SK-N-SH treated with all-trans-retinoic acid at 6 μM for 48 hours (cell line): ENCODE measurements at regions not wholly inside any gene's neighbourhood (a gene's known extent, or its start where the extent isn't known, plus 50 kb on each side); places are given as distances from the start of the nearest gene placed in this dataset.

Experiments used
- ATAC-seq: fragments of 200-7000 bp; cut with Tn5 transposase; 3 replicates; pipeline ENCODE4 v1.9.1; 2020; ENCODE audit warnings: mild to moderate bottlenecking, moderate library complexity
- ARNTL ChIP-seq: fragments of 450-650 bp; formaldehyde crosslinking; IDR thresholded peaks from 2 replicates; pipeline ENCODE4 v1.5.0; 2020; ENCODE audit warnings: low read depth, mild to moderate bottlenecking, moderate library complexity, borderline replicate concordance
- BACH2 ChIP-seq: fragments of 250-450 bp; sonication (Bioruptor Pico); IDR thresholded peaks from 2 replicates; pipeline ENCODE4 v1.9.0; 2021; ENCODE audit warnings: mild to moderate bottlenecking, borderline replicate concordance
- CREB5 ChIP-seq: fragments of 250-450 bp; sonication (Bioruptor Pico); IDR thresholded peaks from 2 replicates; pipeline ENCODE4 v1.5.1; 2020; ENCODE audit warnings: low read depth, mild to moderate bottlenecking, moderate library complexity
- CSDC2 ChIP-seq: fragments of 250-450 bp; sonication (Bioruptor Pico); IDR thresholded peaks from 2 replicates; pipeline ENCODE4 v1.5.0; 2020; ENCODE audit warnings: mild to moderate bottlenecking, moderate library complexity
- CSRNP3 ChIP-seq: fragments of 250-450 bp; sonication (Bioruptor Pico); IDR thresholded peaks from 2 replicates; pipeline ENCODE4 v1.5.1; 2021; ENCODE audit warnings: mild to moderate bottlenecking, moderate library complexity
- ESRRG ChIP-seq: fragments of 250-450 bp; sonication (Bioruptor Pico); IDR thresholded peaks from 2 replicates; pipeline ENCODE4 v1.6.1; 2021; ENCODE audit warnings: mild to moderate bottlenecking
- GLIS3 ChIP-seq: fragments of 250-450 bp; sonication (Bioruptor Pico); IDR thresholded peaks from 2 replicates; pipeline ENCODE4 v1.5.0; 2020; ENCODE audit warnings: mild to moderate bottlenecking, moderate library complexity
- ISL1 ChIP-seq: fragments of 250-450 bp; sonication (Bioruptor Pico); IDR thresholded peaks from 2 replicates; pipeline ENCODE4 v2.1.2; 2022; ENCODE audit warnings: mild to moderate bottlenecking, moderate library complexity
- OSR1 ChIP-seq: fragments of 250-450 bp; sonication (Bioruptor Pico); IDR thresholded peaks from 2 replicates; pipeline ENCODE4 v1.8.0; 2022; ENCODE audit warnings: moderate library complexity, mild to moderate bottlenecking, inconsistent platforms
- PATZ1 ChIP-seq: fragments of 250-450 bp; sonication (Bioruptor Pico); IDR thresholded peaks from 2 replicates; pipeline ENCODE4 v1.8.0; 2020; ENCODE audit warnings: mild to moderate bottlenecking, moderate library complexity, borderline replicate concordance
- POU6F1 ChIP-seq: fragments of 250-450 bp; sonication (Bioruptor Pico); IDR thresholded peaks from 2 replicates; pipeline ENCODE4 v1.8.0; 2021; ENCODE audit warnings: low read depth, mild to moderate bottlenecking, moderate library complexity, borderline replicate concordance
- PPARA ChIP-seq: fragments of 250-450 bp; sonication (Bioruptor Pico); IDR thresholded peaks from 2 replicates; pipeline ENCODE4 v1.5.0; 2020; ENCODE audit warnings: mild to moderate bottlenecking, borderline replicate concordance
- TCF4 ChIP-seq: fragments of 250-450 bp; sonication (Bioruptor Pico); IDR thresholded peaks from 2 replicates; pipeline ENCODE4 v1.8.0; 2021; ENCODE audit warnings: mild to moderate bottlenecking, moderate library complexity, borderline replicate concordance
- TOX ChIP-seq: fragments of 250-450 bp; sonication (Bioruptor Pico); IDR thresholded peaks from 2 replicates; pipeline ENCODE4 v1.8.0; 2021; ENCODE audit warnings: mild to moderate bottlenecking, moderate library complexity, borderline replicate concordance
- TSHZ2 ChIP-seq: fragments of 250-450 bp; sonication (Bioruptor Pico); IDR thresholded peaks from 2 replicates; pipeline ENCODE4 v1.5.0; 2020; ENCODE audit warnings: mild to moderate bottlenecking, moderate library complexity
- ZC3H10 ChIP-seq: fragments of 250-450 bp; sonication (Bioruptor Pico); IDR thresholded peaks from 2 replicates; pipeline ENCODE4 v1.5.1; 2021; ENCODE audit warnings: mild to moderate bottlenecking, moderate library complexity
- ZFP3 ChIP-seq: fragments of 250-450 bp; sonication (Bioruptor Pico); IDR thresholded peaks from 2 replicates; pipeline ENCODE4 v1.5.0; 2020; ENCODE audit warnings: mild to moderate bottlenecking, moderate library complexity
- ZFP30 ChIP-seq: fragments of 450-650 bp; formaldehyde crosslinking; IDR thresholded peaks from 2 replicates; pipeline ENCODE4 v1.5.0; 2022; ENCODE audit warnings: mild to moderate bottlenecking, moderate library complexity
- ZNF565 ChIP-seq: fragments of 450-650 bp; formaldehyde crosslinking; conservative IDR thresholded peaks from 2 replicates; pipeline ENCODE4 v1.5.0; 2020; ENCODE audit warnings: low read depth, mild to moderate bottlenecking, moderate library complexity
- ZNF8 ChIP-seq: fragments of 450-650 bp; formaldehyde crosslinking; IDR thresholded peaks from 2 replicates; pipeline ENCODE4 v1.5.0; 2020; ENCODE audit warnings: mild to moderate bottlenecking, moderate library complexity

- no peak for ATAC-seq
- TF ChIP-seq ARNTL: no peak
- no peak for TF ChIP-seq TSHZ2 (CRISPR knock-in tag)
- no peak for TF ChIP-seq CSDC2
- no peak for TF ChIP-seq ZFP3
- no peak for TF ChIP-seq ESRRG (CRISPR knock-in tag)
- no peak for TF ChIP-seq ZNF565
- no peak for TF ChIP-seq CREB5 (CRISPR knock-in tag)
- no peak for TF ChIP-seq ISL1
- TF ChIP-seq CSRNP3 (CRISPR knock-in tag): no peak
- TF ChIP-seq TOX (CRISPR knock-in tag): no peak
- TF ChIP-seq ZC3H10 (CRISPR knock-in tag): no peak
Observed at GRCh38 chr18:25813110-25813509, 277.3 kb downstream of the SS18 start.

GRCh38 chr18:25810736-25811135 lies 279.7 kb downstream of the SS18 start:
- ATAC-seq: no peak
- no peak for TF ChIP-seq BACH2 (CRISPR knock-in tag)
- no peak for TF ChIP-seq TCF4
- no peak for TF ChIP-seq TSHZ2 (CRISPR knock-in tag)
- TF ChIP-seq POU6F1 (CRISPR knock-in tag): no peak
- no peak for TF ChIP-seq GLIS3 (CRISPR knock-in tag)
- TF ChIP-seq ISL1: no peak
- TF ChIP-seq ARNTL: no peak
- TF ChIP-seq TOX (CRISPR knock-in tag): no peak
- no peak for TF ChIP-seq ZNF8 (CRISPR knock-in tag)
- no peak for TF ChIP-seq PPARA (CRISPR knock-in tag)
- TF ChIP-seq PATZ1 (CRISPR knock-in tag): no peak
- TF ChIP-seq ZC3H10 (CRISPR knock-in tag): no peak
- no peak for TF ChIP-seq ZFP30 (CRISPR knock-in tag)
- TF ChIP-seq ZNF565: no peak
- TF ChIP-seq OSR1 (CRISPR knock-in tag): no peak
- TF ChIP-seq, all 23 proteins: peak for 0
